Right lobe of liver (tissue), 6 donors: ENCODE measurements at regions not wholly inside any gene's neighbourhood (a gene's known extent, or its start where the extent isn't known, plus 50 kb on each side); places are given as distances from the start of the nearest gene placed in this dataset.

Source experiments
- ATAC-seq, 4 donors: fragments of 200-7000 bp; cut with Tn5 transposase; one replicate each; pipeline ENCODE4 v1.9.1; 2020; ENCODE audit warnings: mild to moderate bottlenecking in 4 of 4, moderate library complexity in 4 of 4
- DNase-seq, 3 donors: peaks; one replicate each; pipeline ENCODE4 v3.0.0-alpha.2; 2020
- H3K27ac ChIP-seq, 3 donors: fragments of 200-600 bp; one replicate each; pipeline ENCODE4 v1.8.0; 2022
- H3K27me3 ChIP-seq, 2 donors: fragments of 200-600 bp; one replicate each; pipeline ENCODE4 v1.8.0; 2022
- H3K36me3 ChIP-seq, 4 donors: fragments of 200-600 bp; sonication (generic) in 1 of 4; one replicate each; pipeline versions ENCODE4 v1.5.1 to v1.8.0; 2017 to 2022; ENCODE audit warnings: control low read depth in 1 of 4
- H3K4me1 ChIP-seq, 4 donors: fragments of 200-600 bp; sonication (generic) in 1 of 4; one replicate each; pipeline versions ENCODE4 v1.5.1 to v1.8.0; 2017 to 2022; ENCODE audit warnings: control low read depth in 1 of 4
- H3K4me3 ChIP-seq, 3 donors: fragments of 200-600 bp; one replicate each; pipeline ENCODE4 v1.8.0; 2022
- H3K9me3 ChIP-seq, 4 donors: fragments of 200-600 bp; sonication (generic) in 1 of 4; one replicate each; pipeline versions ENCODE4 v1.5.1 to v1.8.0; 2017 to 2022; ENCODE audit warnings: control low read depth in 1 of 4
- POLR2A ChIP-seq: fragments of 450-650 bp; IDR thresholded peaks from one replicate; pipeline ENCODE4 v1.6.1; 2017; ENCODE audit warnings: antibody characterized with exemption, mild to moderate bottlenecking
- WGBS: methylation state at CpG from one replicate; pipeline ENCODE4 v1.1.6; 2018; ENCODE audit warnings: low coverage, low lambda C conversion rate; ENCODE audit not compliant: insufficient coverage; ENCODE audit errors: missing lambda C conversion rate; 5-methylcytosine and 5-hydroxymethylcytosine counted together
- intact Hi-C, 2 donors: fragments of 100-400 bp; cut with DNase I; formaldehyde crosslinking; loops; one replicate each; pipeline versions ENCODE4 v1.11.2 to v1.14.1; 2022
- TF ChIP-seq, protein P1 (sequence below), 4 donors: fragments of 200-600 bp in 3 of 4; fragments of 450-650 bp in 1 of 4; IDR thresholded peaks; one replicate each; pipeline versions ENCODE4 v1.5.1 to v1.8.0; 2016 to 2022; ENCODE audit warnings: antibody characterized with exemption in 4 of 4, mild to moderate bottlenecking in 2 of 4
- donor health status: DM: no; HTN: yes; CAD: no.
- donor health status: DM: no; HTN: no; CAD: no.
- donor health status: DM: no; HTN: no; CAD: no.
- donor health status: DM: no; HTN: yes; CAD: no.
- donor health status: DM: no; HTN: yes; CAD: no.

DNA sequence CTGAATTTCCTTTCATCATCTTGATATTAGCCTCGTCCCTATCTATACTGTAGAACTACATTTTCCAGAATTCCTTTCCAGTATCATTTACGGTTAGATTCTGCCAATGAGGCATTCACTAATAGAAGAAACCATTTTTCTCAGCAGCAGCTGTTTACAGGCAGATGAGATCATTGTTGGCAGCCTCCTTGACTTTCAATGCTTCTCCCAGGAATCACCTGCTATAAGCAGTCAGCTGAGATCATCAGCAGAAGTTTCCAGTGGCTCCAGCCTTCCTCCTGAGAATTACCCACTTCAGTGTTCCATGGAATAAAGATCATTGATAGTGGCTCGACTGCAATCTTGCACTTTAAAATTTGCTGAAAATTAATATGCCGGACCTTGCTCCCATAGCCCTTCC, 157.3 kb upstream of the TET2 start:
- no peak overlapping the region for H3K4me3 ChIP-seq
- H3K4me1 ChIP-seq, result no peaks in the 10 kb centered on the region
- ATAC-seq (peak in 1 of 4 donors; percentile 69), DNase-seq (no peak)
- TF ChIP-seq POLR2A, result no peak
- TF ChIP-seq, protein P1, sequence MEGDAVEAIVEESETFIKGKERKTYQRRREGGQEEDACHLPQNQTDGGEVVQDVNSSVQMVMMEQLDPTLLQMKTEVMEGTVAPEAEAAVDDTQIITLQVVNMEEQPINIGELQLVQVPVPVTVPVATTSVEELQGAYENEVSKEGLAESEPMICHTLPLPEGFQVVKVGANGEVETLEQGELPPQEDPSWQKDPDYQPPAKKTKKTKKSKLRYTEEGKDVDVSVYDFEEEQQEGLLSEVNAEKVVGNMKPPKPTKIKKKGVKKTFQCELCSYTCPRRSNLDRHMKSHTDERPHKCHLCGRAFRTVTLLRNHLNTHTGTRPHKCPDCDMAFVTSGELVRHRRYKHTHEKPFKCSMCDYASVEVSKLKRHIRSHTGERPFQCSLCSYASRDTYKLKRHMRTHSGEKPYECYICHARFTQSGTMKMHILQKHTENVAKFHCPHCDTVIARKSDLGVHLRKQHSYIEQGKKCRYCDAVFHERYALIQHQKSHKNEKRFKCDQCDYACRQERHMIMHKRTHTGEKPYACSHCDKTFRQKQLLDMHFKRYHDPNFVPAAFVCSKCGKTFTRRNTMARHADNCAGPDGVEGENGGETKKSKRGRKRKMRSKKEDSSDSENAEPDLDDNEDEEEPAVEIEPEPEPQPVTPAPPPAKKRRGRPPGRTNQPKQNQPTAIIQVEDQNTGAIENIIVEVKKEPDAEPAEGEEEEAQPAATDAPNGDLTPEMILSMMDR (IDR thresholded peaks at IDR 0.05), result no peak
- intact Hi-C loops, result no loop called here
- no peaks in the 10 kb centered on the region for H3K27me3 ChIP-seq
- 58% methylated on average over 4 of the region's 4 CpGs for WGBS
- H3K27ac ChIP-seq, result no peak overlapping the region
- no peaks in the 10 kb centered on the region for H3K36me3 ChIP-seq
- no peaks in the 10 kb centered on the region for H3K9me3 ChIP-seq

DNA sequence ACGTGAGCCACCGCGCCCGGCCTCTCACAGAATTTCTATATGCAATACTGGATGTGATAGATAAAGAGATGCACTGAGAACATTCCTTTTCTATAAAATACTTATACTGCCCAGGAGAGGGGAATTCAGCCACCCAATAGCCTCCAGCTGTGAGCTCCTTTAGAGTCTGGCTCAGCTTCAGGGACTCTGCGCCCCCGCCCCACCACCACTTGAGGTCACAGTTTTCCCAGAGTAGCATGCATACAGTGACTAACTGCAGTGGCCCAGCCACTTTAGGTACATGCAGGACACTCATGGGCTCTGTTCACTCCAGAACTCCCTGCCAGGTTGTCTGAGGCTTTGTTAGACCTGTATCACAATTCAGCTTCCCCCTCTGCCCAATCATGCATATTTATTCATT, 144.4 kb upstream of the TET2 start:
- intact Hi-C loops, result no loop called here
- no peaks in the 10 kb centered on the region for H3K36me3 ChIP-seq

DNA sequence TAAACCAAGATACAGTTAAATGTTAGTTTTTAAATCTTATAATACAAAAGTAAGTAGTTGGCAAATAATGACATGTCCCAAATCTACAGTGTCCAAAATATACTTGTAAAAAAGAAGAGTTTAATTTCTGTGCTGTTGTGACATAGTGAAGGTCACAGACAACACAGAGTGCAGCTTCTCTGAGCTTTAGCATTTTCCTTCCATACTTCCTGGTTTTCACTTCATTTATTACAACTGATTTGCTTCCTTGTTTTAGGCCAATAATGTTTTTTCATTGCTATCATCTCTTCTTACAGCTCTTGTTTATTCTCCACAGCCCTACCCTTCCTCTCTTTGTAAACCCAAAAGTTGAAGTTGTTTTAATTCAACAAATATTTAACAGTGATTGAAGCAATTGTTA, 132.4 kb upstream of the TET2 start:
- Histone ChIP-seq H3K27me3 (no peaks in the 10 kb centered on the region), H3K4me1 (no peaks in the 10 kb centered on the region), H3K9me3 (no peaks in the 10 kb centered on the region), H3K36me3 (no peaks in the 10 kb centered on the region), H3K27ac (no peak overlapping the region), H3K4me3 (no peak overlapping the region)
- no peak for TF ChIP-seq POLR2A
- TF ChIP-seq, protein P1 (IDR thresholded peaks at IDR 0.05), result no peak
- intact Hi-C loops, result no loop called here
- peak in 1 of 4 donors; percentile 46 for ATAC-seq
- no peak for DNase-seq

More for the DNA sequence above, 144.4 kb upstream of the TET2 start:
- TF ChIP-seq, protein P1 (IDR thresholded peaks at IDR 0.05), result no peak
- no peak for TF ChIP-seq POLR2A
- no peak overlapping the region for H3K4me3 ChIP-seq
- no peak overlapping the region for H3K27ac ChIP-seq
- no peaks in the 10 kb centered on the region for H3K27me3 ChIP-seq
- WGBS, result 86% methylated on average over 4 of the region's 6 CpGs
- no peaks in the 10 kb centered on the region for H3K9me3 ChIP-seq
- DNase-seq, result no peak
- H3K4me1 ChIP-seq, result no peaks in the 10 kb centered on the region
- no peak for ATAC-seq

DNA sequence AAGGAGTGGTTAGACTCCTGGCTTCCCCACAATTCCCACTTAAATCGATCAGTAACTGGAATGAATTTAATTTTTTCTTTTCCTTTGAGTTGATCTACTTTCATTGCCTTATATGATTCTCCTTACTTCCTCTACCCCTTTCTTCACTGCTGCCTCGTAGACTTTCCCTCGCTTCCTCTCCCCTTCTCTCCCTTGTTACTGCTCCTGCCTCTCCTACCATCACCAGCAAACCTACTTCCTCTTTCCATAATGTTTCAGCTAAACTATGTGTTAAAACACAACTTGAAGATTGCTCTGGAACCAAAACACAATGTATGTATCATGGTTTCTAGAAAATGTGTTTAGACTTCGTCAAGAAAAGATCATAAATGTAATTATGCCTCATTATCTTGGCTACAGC, 132.0 kb upstream of the TET2 start:
- intact Hi-C loops, result no loop called here
- Histone ChIP-seq H3K9me3 (no peaks in the 10 kb centered on the region), H3K27ac (no peak overlapping the region), H3K4me1 (no peaks in the 10 kb centered on the region), H3K4me3 (no peak overlapping the region), H3K27me3 (no peaks in the 10 kb centered on the region), H3K36me3 (no peaks in the 10 kb centered on the region)
- no peak for DNase-seq
- WGBS, result 65% methylated on average over 4 of the region's 4 CpGs
- ATAC-seq, result peak in 1 of 4 donors; percentile 38
- TF ChIP-seq POLR2A, result no peak
- TF ChIP-seq, protein P1 (IDR thresholded peaks at IDR 0.05), result no peak

DNA sequence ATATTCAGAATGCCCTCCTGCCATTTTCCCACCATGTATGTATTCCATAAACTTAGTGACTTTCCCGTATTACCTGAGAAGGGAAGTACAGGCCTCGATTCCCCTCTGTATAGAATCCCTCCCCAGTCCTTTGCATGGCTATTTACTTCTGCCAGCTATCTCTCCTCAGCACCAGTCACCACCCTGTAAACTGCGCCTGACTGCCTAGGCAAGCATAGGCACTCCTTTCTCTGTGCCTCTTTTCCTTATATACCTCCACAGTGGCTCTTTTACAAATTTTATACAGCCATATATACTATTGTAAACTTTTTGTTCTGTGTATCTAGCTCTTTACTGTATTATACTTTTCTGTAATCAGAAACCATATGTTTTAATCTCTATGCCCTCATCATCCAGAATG, 130.9 kb upstream of the TET2 start:
- no peak for DNase-seq
- H3K36me3 ChIP-seq, result no peaks in the 10 kb centered on the region
- TF ChIP-seq, protein P1 (IDR thresholded peaks at IDR 0.05), result no peak
- no peak for TF ChIP-seq POLR2A
- H3K4me3 ChIP-seq, result no peak overlapping the region
- WGBS, result 88% methylated on average over 3 of the region's 3 CpGs
- H3K27ac ChIP-seq, result no peak overlapping the region
- no peaks in the 10 kb centered on the region for H3K4me1 ChIP-seq
- intact Hi-C loops, result no loop called here
- no peak for ATAC-seq
- H3K9me3 ChIP-seq, result no peaks in the 10 kb centered on the region
- H3K27me3 ChIP-seq, result no peaks in the 10 kb centered on the region
